GM12874 (cell line): ENCODE measurements at regions not wholly inside any gene's neighbourhood (a gene's known extent, or its start where the extent isn't known, plus 50 kb on each side); places are given as distances from the start of the nearest gene placed in this dataset.

ENCODE experiments used
- TF ChIP-seq, protein P1 (sequence below): IDR thresholded peaks from 2 replicates; pipeline ENCODE4 v1.5.1; 2011; ENCODE audit warnings: low read depth, mild to moderate bottlenecking, control low read depth, low read length, moderate library complexity; ENCODE audit not compliant: insufficient read depth

DNA sequence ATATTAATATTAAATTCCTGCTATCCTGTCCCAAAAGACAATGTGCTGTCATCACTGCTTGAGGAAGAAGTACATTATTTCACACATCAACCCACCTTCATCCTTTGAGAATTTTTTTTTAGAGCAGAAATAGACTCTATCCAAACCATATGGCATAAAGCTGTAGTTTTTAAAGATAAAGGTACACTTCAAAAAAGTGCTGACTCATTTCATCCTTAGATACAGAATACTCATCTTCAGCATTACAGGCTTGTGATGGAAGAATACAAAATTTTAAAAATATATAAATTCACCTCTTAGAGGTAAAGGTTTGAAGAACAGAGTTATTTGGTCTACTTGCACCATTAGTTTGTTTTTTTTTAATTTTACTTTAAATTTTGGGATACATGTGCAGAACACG is 126.7 kb upstream of the ERG start:
- TF ChIP-seq, protein P1, sequence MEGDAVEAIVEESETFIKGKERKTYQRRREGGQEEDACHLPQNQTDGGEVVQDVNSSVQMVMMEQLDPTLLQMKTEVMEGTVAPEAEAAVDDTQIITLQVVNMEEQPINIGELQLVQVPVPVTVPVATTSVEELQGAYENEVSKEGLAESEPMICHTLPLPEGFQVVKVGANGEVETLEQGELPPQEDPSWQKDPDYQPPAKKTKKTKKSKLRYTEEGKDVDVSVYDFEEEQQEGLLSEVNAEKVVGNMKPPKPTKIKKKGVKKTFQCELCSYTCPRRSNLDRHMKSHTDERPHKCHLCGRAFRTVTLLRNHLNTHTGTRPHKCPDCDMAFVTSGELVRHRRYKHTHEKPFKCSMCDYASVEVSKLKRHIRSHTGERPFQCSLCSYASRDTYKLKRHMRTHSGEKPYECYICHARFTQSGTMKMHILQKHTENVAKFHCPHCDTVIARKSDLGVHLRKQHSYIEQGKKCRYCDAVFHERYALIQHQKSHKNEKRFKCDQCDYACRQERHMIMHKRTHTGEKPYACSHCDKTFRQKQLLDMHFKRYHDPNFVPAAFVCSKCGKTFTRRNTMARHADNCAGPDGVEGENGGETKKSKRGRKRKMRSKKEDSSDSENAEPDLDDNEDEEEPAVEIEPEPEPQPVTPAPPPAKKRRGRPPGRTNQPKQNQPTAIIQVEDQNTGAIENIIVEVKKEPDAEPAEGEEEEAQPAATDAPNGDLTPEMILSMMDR: no peak

DNA sequence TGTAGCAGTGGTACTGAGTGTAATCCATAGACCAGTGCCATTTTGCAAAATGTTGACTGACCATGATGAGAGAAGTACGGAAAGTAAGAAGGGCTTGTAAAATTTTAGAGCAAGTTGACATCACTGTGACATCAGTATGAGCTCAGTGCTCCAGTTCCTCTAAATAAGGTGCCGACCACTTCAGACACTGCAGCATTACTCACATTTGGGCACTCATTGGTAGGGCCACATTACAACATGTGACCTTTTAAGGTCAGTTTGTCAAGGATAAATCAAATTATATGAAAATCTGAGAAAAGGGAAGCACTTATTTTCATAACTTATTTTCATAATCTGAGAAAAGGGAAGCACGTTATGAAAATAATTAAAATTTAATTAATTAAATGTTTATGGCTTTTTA is 128.0 kb upstream of the ERG start:
- TF ChIP-seq, protein P1: no peak

DNA sequence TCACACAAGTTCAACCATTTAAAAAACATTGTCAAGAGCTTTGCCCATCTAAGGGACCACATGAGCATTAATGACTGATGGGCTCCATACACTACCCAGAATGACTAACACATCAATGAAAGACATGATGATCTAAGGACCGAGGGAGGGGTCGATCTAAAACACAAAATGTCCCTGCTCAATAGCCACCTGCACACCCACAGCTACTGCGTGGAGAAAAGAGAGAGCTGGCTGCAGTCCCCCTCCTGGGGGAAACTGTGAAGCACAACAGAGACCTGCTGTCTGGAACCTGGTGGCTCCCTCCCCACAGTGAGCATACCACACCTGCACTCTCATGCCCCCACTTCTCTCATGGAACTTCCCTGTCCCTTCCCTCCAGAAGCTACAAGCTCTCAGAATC is 130.1 kb upstream of the ERG start:
- TF ChIP-seq, protein P1: no peak

DNA sequence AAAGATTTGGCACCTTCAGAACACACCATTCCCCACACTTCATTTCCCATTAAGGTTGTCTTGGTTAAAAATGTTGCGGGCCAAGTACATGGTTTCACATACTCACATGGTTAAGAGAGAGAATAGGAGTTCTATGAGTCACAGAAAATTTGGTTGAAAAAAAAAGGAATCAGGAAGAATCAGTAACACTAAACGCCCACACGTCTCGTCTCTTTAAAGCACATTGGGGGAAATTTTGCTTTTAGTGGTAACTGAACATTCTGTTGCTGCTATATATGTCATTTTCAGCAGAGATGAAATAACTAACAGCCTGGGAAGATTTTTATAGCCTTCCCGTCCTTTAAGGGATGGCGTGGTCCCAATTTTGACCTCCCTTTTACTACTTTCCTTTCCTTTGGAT is 132.9 kb upstream of the ERG start:
- TF ChIP-seq, protein P1: no peak

DNA sequence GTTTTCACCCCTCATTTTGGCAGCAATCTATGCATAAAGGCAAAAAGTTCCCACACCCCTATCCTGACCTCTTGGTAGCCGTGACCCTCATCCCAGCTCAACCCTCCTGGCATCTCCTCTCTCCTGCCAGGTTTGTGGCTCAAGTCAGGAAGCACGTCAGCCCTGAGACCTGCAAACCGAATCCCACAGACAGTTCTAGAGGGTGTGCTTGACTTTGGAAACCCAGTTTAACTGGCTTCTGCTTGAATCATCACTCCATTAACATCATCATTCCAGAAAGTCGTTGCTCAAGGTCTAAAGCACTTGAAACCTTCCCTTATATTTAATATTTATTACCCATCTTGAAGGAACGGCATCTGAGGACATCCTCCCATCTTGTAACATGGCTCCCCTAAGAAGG is 133.4 kb upstream of the ERG start:
- TF ChIP-seq, protein P1: no peak

DNA sequence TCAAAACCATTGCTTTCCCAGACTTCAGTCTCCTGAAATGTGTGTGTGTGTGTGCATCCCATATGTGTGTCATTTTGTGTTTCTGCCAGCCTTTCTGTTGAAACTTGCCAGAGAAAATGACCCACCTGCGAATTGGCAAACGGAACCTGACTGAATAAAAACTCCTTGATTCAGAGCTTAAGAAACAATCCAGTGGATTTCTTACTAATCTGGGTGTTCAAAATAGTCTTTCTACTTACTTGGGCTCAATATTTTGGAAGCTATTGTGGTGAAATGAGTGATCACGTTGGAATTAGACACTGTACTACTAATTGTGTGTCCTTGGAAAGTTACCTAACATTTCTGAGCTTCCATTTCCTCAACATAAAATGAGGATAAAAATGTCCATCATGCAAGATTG is 138.9 kb upstream of the ERG start:
- TF ChIP-seq, protein P1: no peak

DNA sequence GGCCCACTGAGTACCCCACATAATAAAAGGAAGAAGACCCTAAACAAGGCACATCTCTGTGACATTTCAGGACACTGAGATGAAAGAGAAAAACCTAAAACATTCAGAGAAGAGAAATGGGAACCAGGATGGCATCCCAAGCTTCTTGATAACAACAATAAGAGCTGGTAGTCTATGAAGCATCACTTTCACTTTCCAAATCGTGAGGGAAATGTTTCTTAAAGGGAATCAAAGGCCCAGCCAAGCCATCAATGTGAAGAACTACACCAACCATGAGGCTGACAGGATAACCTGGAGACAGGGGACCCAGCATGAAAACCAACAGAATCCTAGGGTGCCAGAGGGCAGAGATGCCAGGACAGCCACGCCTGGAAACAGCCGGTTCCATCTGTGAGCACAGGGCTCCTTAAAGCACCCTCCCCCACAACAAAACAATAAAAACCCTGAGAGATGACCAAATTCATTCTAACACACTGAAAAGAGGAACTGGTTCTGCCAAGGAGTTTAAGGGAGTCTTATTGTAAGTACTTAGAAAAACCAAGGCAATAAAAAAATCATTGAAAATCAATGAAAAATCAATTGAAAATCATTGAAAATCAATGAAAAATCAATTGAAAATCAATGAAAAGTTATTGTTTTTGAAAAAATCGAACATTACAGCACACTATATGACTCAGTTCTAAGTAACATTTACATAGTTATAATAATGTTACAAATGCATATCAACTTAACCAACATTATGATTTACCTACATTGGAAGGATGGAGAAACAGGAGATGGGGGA is 141.5 kb upstream of the ERG start:
- TF ChIP-seq, protein P1: no peak
